Right lobe of liver (tissue), 4 donors: ENCODE measurements at regions not wholly inside any gene's neighbourhood (a gene's known extent, or its start where the extent isn't known, plus 50 kb on each side); places are given as distances from the start of the nearest gene placed in this dataset.

Experiments
- CTCF ChIP-seq, 4 donors: fragments of 200-600 bp in 3 of 4; fragments of 450-650 bp in 1 of 4; IDR thresholded peaks; one replicate each; pipeline versions ENCODE4 v1.5.1 to v1.8.0; 2016 to 2022; ENCODE audit warnings: antibody characterized with exemption in 4 of 4, mild to moderate bottlenecking in 2 of 4
- POLR2A ChIP-seq: fragments of 450-650 bp; IDR thresholded peaks from one replicate; pipeline ENCODE4 v1.6.1; 2017; ENCODE audit warnings: antibody characterized with exemption, mild to moderate bottlenecking
- donor health status: DM: no; HTN: no; CAD: no.
- donor health status: DM: no; HTN: no; CAD: no.
- donor health status: DM: no; HTN: yes; CAD: no.

- no peak for TF ChIP-seq CTCF (IDR thresholded peaks at IDR 0.05)
- no peak for TF ChIP-seq POLR2A
Observed at GRCh38 chr12:119259484-119259883, 75.0 kb upstream of the CCDC60 start.
